Common myeloid progenitor, CD34-positive (primary cell): ENCODE measurements at regions not wholly inside any gene's neighbourhood (a gene's known extent, or its start where the extent isn't known, plus 50 kb on each side); places are given as distances from the start of the nearest gene placed in this dataset.

Experiments used
- CTCF ChIA-PET: fragments of 350-600 bp; sonication (Branson Sonifier 250); formaldehyde crosslinking; loops from one replicate; lab custom pipeline; 2021; ENCODE audit warnings: antibody characterized with exemption; lab: Charles Lee
- POLR2A ChIA-PET: fragments of 350-600 bp; sonication (Branson Sonifier 250); formaldehyde crosslinking; loops from one replicate; lab custom pipeline; 2021; ENCODE audit warnings: antibody characterized with exemption; lab: Charles Lee
- DNase-seq, 3 donors: peaks; one replicate each; pipeline versions ENCODE4 v3.0.0 to v3.0.0-alpha.2; 2013
- H3K27ac ChIP-seq, 2 experiments: 1 replicate in 1 of 2; 2 replicates in 1 of 2; pipeline ENCODE4 v1.7.0; 2013; ENCODE audit warnings: inconsistent platforms in 2 of 2, low read length in 2 of 2, mild to moderate bottlenecking in 2 of 2, low read depth in 1 of 2, moderate library complexity in 1 of 2; ENCODE audit not compliant: severe bottlenecking in 2 of 2, insufficient read depth in 1 of 2, poor library complexity in 1 of 2
- H3K27me3 ChIP-seq, 5 experiments: replicated peaks in 2 of 5; 1 replicate in 3 of 5; 2 replicates in 2 of 5; pipeline versions ENCODE4 v1.6.1 to v1.7.0; 2013; ENCODE audit warnings: low read length in 4 of 5, mild to moderate bottlenecking in 2 of 5, moderate library complexity in 2 of 5, inconsistent platforms in 1 of 5; ENCODE audit not compliant: insufficient read depth in 5 of 5, control insufficient read depth in 4 of 5
- H3K36me3 ChIP-seq, 4 experiments: 1 replicate in 2 of 4; 2 replicates in 2 of 4; pipeline versions ENCODE4 v1.6.1 to v1.7.0; 2013; ENCODE audit warnings: low read length in 3 of 4, control low read depth in 1 of 4, mild to moderate bottlenecking in 1 of 4; ENCODE audit not compliant: control insufficient read depth in 4 of 4, insufficient read depth in 4 of 4
- H3K4me1 ChIP-seq, 4 experiments: 1 replicate in 3 of 4; 2 replicates in 1 of 4; pipeline versions ENCODE4 v1.6.1 to v1.7.1; 2013; ENCODE audit warnings: low read length in 3 of 4, mild to moderate bottlenecking in 3 of 4, control low read depth in 1 of 4, inconsistent platforms in 1 of 4, moderate library complexity in 1 of 4; ENCODE audit not compliant: control insufficient read depth in 4 of 4, insufficient read depth in 4 of 4; ENCODE audit errors: control extremely low read depth in 1 of 4
- H3K4me3 ChIP-seq, 7 experiments: 1 replicate in 4 of 7; 2 replicates in 3 of 7; pipeline versions ENCODE4 v1.5.1 to v1.7.0; 2013; ENCODE audit warnings: mild to moderate bottlenecking in 7 of 7, low read length in 6 of 7, moderate library complexity in 6 of 7, inconsistent platforms in 2 of 7, low read depth in 2 of 7, control low read depth in 1 of 7; ENCODE audit not compliant: insufficient read depth in 4 of 7, control insufficient read depth in 1 of 7; ENCODE audit errors: extremely low read depth in 1 of 7
- H3K9me3 ChIP-seq, 5 experiments: 1 replicate in 4 of 5; 2 replicates in 1 of 5; pipeline versions ENCODE4 v1.6.1 to v1.7.1; 2013; ENCODE audit warnings: low read length in 4 of 5, mild to moderate bottlenecking in 2 of 5, inconsistent platforms in 1 of 5, low read depth in 1 of 5, moderate library complexity in 1 of 5; ENCODE audit not compliant: control insufficient read depth in 4 of 5, insufficient read depth in 2 of 5; ENCODE audit errors: control extremely low read depth in 1 of 5
- WGBS: methylation state at CpG from one replicate; pipeline ENCODE4 v1.1.5; 2013; ENCODE audit not compliant: insufficient coverage; 5-methylcytosine and 5-hydroxymethylcytosine counted together

GRCh38 chr18:30113454-30113853 lies 929.1 kb downstream of the DSC3 start:
- CTCF ChIA-PET = no interaction called here
- POLR2A ChIA-PET = no interaction called here
- Histone ChIP-seq H3K36me3 (no peaks in the 10 kb centered on the region), H3K27me3 (no peaks in the 10 kb centered on the region), H3K4me3 (no peak overlapping the region), H3K9me3 (no peaks in the 10 kb centered on the region), H3K4me1 (no peaks in the 10 kb centered on the region), H3K27ac (no peak overlapping the region)
- DNase-seq = no peak

DNA sequence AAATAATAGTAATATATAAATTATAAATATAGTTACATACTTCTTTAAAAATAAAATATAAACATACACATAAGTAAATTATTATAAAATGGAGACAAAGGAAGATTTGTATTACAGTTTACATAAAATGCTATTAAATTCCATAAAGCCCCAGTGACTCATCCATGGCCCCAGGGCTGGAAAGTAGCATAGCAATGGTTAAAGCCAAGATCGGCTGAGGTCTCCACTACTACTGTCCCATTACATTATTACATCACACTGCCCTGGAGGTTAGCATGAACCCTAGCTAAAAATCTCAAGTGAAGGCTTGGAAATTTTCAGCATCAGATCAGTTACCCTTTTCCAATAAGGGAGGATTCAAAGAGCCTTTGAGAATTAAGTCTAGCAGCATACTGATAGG lies 936.2 kb downstream of the DSC3 start:
- Histone ChIP-seq H3K9me3 (no peaks in the 10 kb centered on the region), H3K4me1 (no peaks in the 10 kb centered on the region), H3K4me3 (no peak overlapping the region), H3K27ac (no peak overlapping the region), H3K36me3 (no peaks in the 10 kb centered on the region), H3K27me3 (no peaks in the 10 kb centered on the region)
- ChIA-PET CTCF (interaction anchor here (0.6 kb wide), 2 partner anchors 186 to 1301 kb away, joined by 3 read pairs; no protein-coding TSS in a partner anchor), POLR2A (no interaction called here)
- DNase-seq = no peak
- whole genome bisulfite sequencing = 80% methylated on average over 1 of the region's 1 CpG

- Histone ChIP-seq H3K4me1 (no peaks in the 10 kb centered on the region), H3K27me3 (no peaks in the 10 kb centered on the region), H3K4me3 (no peak overlapping the region), H3K27ac (no peak overlapping the region), H3K36me3 (no peaks in the 10 kb centered on the region), H3K9me3 (no peaks in the 10 kb centered on the region)
- POLR2A ChIA-PET = no interaction called here
- whole genome bisulfite sequencing = no CpG with 5 or more reads among the region's 2 CpGs
- no peak for DNase-seq
- CTCF ChIA-PET = no interaction called here
Observed at GRCh38 chr18:30103881-30104280, 938.7 kb downstream of the DSC3 start.

- Histone ChIP-seq H3K9me3 (no peaks in the 10 kb centered on the region), H3K4me1 (no peaks in the 10 kb centered on the region), H3K27me3 (no peaks in the 10 kb centered on the region), H3K27ac (no peak overlapping the region), H3K36me3 (no peaks in the 10 kb centered on the region), H3K4me3 (no peak overlapping the region)
- ChIA-PET CTCF (no interaction called here), POLR2A (no interaction called here)
- WGBS = 100% methylated on average over 1 of the region's 1 CpG
- no peak for DNase-seq
Observed at GRCh38 chr18:30096796-30097195, 945.7 kb downstream of the DSC3 start.

DNA sequence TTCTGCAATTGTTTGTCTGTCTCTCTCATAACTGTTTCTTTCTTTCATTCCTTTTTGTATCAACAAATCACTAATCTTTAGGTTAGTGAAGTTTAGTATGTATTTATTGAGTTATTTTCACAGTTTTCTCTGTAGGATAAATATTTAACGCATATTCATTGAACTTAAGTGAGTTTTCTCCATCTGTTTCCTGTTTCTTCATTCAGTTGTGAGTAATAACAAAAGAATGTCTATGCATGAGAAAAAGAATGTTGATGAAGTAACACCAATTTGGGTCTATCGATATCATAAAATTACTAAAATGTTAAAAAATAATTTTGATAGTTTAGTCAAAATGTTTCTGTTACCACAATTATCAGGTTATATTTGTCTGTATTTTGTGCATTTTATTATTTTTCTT lies 948.0 kb downstream of the DSC3 start:
- WGBS = no CpG with 5 or more reads among the region's 2 CpGs
- H3K4me3 ChIP-seq = no peak overlapping the region
- H3K4me1 ChIP-seq = no peaks in the 10 kb centered on the region
- no peak overlapping the region for H3K27ac ChIP-seq
- no peaks in the 10 kb centered on the region for H3K9me3 ChIP-seq
- H3K36me3 ChIP-seq = no peaks in the 10 kb centered on the region
- POLR2A ChIA-PET = no interaction called here
- DNase-seq = no peak
- CTCF ChIA-PET = no interaction called here
- no peaks in the 10 kb centered on the region for H3K27me3 ChIP-seq

GRCh38 chr18:30093376-30093775 lies 949.2 kb downstream of the DSC3 start:
- no peaks in the 10 kb centered on the region for H3K9me3 ChIP-seq
- DNase-seq = no peak
- ChIA-PET CTCF (no interaction called here), POLR2A (no interaction called here)
- no CpG with 5 or more reads among the region's 4 CpGs for WGBS
- H3K4me3 ChIP-seq = no peak overlapping the region
- no peaks in the 10 kb centered on the region for H3K36me3 ChIP-seq
- no peaks in the 10 kb centered on the region for H3K4me1 ChIP-seq
- H3K27me3 ChIP-seq = no peaks in the 10 kb centered on the region
- H3K27ac ChIP-seq = no peak overlapping the region

DNA sequence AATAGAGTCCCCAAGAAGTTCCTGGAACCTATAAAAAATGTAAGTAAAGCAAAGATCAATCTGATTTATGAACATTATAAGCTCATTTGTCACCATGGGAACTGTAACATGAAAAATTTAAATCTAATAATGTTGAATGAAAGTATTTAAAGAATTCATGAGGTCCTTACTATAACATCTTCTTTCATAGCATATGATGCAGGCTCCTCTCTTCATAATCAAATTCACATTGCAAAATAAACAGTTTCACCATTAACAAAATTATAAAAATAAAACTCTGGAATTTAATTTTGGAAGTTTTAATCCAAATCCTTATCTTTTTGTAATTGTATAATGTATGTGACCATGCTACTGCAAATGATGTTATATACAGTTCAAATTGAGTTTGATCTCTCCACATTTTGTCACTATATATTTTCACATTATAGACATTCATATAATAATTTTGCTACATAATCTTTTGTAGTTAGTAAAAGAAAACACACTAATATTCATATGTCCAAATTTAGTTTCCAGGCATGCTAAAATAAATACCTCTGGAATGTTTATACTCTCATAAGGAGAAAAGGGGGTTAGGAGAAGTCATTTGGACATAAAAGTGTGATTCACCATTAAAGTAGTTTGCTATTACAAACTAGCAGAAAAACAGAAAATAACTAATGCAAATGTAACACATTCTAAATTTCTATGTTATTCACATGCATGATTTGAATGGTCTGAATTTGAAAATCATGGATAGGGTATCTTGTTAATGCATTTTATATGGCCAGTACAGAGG lies 954.1 kb downstream of the DSC3 start:
- ChIA-PET CTCF (no interaction called here), POLR2A (no interaction called here)
- Histone ChIP-seq H3K9me3 (no peaks in the 10 kb centered on the region), H3K27ac (no peak overlapping the region), H3K4me3 (no peak overlapping the region), H3K4me1 (no peaks in the 10 kb centered on the region), H3K27me3 (no peaks in the 10 kb centered on the region), H3K36me3 (no peaks in the 10 kb centered on the region)
- no peak for DNase-seq
